Tibial nerve (tissue), 4 donors: ENCODE measurements at regions not wholly inside any gene's neighbourhood (a gene's known extent, or its start where the extent isn't known, plus 50 kb on each side); places are given as distances from the start of the nearest gene placed in this dataset.

Source experiments
- DNase-seq, 2 donors: peaks; one replicate each; pipeline ENCODE4 v3.0.0-alpha.2; 2019; ENCODE audit warnings: low spot score in 2 of 2
- H3K27ac ChIP-seq, 4 donors: fragments of 200-600 bp; sonication (generic) in 3 of 4; one replicate each; pipeline ENCODE4 v1.5.1; 2017 to 2019; ENCODE audit warnings: mild to moderate bottlenecking in 1 of 4
- H3K27me3 ChIP-seq, 2 donors: fragments of 200-600 bp; sonication (generic) in 1 of 2; one replicate each; pipeline versions ENCODE4 v1.5.1 to v1.6.0; 2017 to 2019
- H3K36me3 ChIP-seq, 3 donors: fragments of 200-600 bp; sonication (generic); one replicate each; pipeline ENCODE4 v1.5.1; 2018 to 2019
- H3K4me1 ChIP-seq, 4 donors: fragments of 200-600 bp; sonication (generic) in 3 of 4; one replicate each; pipeline ENCODE4 v1.5.1; 2017 to 2019
- H3K4me3 ChIP-seq, 4 donors: fragments of 200-600 bp; sonication (generic) in 3 of 4; one replicate each; pipeline ENCODE4 v1.5.1; 2017 to 2019; ENCODE audit warnings: mild to moderate bottlenecking in 1 of 4, moderate library complexity in 1 of 4
- H3K9me3 ChIP-seq, 4 donors: fragments of 200-600 bp; sonication (generic) in 3 of 4; one replicate each; pipeline ENCODE4 v1.5.1; 2017 to 2019
- EP300 ChIP-seq, 2 donors: sonication (generic); formaldehyde crosslinking; IDR thresholded peaks; one replicate each; pipeline ENCODE4 v1.6.1; 2017; ENCODE audit warnings: antibody characterized with exemption in 2 of 2, mild to moderate bottlenecking in 1 of 2
- POLR2A ChIP-seq, 2 donors: fragments of 450-650 bp; IDR thresholded peaks; one replicate each; pipeline ENCODE4 v1.6.1; 2017; ENCODE audit warnings: antibody characterized with exemption in 2 of 2, mild to moderate bottlenecking in 2 of 2, moderate library complexity in 2 of 2
- WGBS, 2 donors: methylation state at CpG; one replicate each; pipeline ENCODE4 v1.1.5; 2018; 5-methylcytosine and 5-hydroxymethylcytosine counted together
- TF ChIP-seq, protein P1 (sequence below), 5 experiments: fragments of 200-600 bp in 3 of 5; fragments of 450-650 bp in 2 of 5; sonication (generic) in 3 of 5; IDR thresholded peaks; one replicate each; pipeline ENCODE4 v1.5.1; 2016 to 2019; ENCODE audit warnings: antibody characterized with exemption in 5 of 5, mild to moderate bottlenecking in 3 of 5, moderate library complexity in 2 of 5

DNA sequence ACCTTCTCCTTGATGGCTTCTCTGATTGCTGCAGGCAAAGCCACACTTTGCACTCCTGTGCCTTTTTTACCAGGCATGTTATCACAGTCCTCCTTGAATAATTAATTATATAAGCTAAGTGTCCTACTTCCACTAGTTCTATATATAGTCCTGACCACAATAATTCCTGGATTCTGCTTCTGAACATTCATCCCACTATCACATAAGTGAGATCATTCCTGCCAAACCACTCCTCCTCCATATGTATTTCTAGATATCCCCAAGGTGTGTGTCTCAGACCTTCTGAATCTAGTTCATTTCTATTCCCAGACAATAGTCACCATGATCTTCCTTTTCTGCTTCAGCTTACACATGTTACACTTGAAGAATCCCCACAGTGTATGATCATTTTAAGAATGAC, 1237.5 kb upstream of the MAP3K7 start:
- TF ChIP-seq EP300 (IDR thresholded peaks at IDR 0.05) (no peak), POLR2A (IDR thresholded peaks at IDR 0.05) (no peak)
- TF ChIP-seq, protein P1, sequence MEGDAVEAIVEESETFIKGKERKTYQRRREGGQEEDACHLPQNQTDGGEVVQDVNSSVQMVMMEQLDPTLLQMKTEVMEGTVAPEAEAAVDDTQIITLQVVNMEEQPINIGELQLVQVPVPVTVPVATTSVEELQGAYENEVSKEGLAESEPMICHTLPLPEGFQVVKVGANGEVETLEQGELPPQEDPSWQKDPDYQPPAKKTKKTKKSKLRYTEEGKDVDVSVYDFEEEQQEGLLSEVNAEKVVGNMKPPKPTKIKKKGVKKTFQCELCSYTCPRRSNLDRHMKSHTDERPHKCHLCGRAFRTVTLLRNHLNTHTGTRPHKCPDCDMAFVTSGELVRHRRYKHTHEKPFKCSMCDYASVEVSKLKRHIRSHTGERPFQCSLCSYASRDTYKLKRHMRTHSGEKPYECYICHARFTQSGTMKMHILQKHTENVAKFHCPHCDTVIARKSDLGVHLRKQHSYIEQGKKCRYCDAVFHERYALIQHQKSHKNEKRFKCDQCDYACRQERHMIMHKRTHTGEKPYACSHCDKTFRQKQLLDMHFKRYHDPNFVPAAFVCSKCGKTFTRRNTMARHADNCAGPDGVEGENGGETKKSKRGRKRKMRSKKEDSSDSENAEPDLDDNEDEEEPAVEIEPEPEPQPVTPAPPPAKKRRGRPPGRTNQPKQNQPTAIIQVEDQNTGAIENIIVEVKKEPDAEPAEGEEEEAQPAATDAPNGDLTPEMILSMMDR (IDR thresholded peaks at IDR 0.05), result no peak
- Histone ChIP-seq H3K4me1 (no peaks in the 10 kb centered on the region), H3K9me3 (no peaks in the 10 kb centered on the region), H3K27ac (no peak overlapping the region), H3K27me3 (no peaks in the 10 kb centered on the region), H3K4me3 (no peak overlapping the region), H3K36me3 (no peaks in the 10 kb centered on the region)
- no peak for DNase-seq

DNA sequence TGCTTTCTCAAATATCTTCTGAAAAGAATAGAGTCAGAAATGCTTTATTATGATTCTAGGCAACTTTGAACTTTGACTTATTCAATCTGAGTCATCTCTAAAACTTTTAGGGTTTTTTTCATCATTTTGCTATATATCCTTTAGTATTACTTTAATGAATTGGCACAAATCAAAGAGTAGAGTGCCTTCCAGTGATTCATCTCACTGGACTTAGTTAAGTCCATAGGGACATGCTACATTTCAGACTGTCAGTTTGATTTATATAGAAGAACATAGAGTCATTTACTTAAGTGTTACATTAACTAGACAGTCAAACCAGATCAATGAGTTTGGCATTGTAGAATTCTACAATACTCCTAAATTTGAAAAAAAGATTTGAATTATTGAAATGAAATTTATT, 1235.7 kb upstream of the MAP3K7 start:
- Histone ChIP-seq H3K9me3 (no peaks in the 10 kb centered on the region), H3K36me3 (no peaks in the 10 kb centered on the region), H3K27ac (no peak overlapping the region), H3K4me3 (no peak overlapping the region), H3K4me1 (no peaks in the 10 kb centered on the region), H3K27me3 (no peaks in the 10 kb centered on the region)
- DNase-seq, result no peak
- TF ChIP-seq POLR2A (IDR thresholded peaks at IDR 0.05) (no peak), EP300 (IDR thresholded peaks at IDR 0.05) (no peak)
- TF ChIP-seq, protein P1 (IDR thresholded peaks at IDR 0.05), result no peak

DNA sequence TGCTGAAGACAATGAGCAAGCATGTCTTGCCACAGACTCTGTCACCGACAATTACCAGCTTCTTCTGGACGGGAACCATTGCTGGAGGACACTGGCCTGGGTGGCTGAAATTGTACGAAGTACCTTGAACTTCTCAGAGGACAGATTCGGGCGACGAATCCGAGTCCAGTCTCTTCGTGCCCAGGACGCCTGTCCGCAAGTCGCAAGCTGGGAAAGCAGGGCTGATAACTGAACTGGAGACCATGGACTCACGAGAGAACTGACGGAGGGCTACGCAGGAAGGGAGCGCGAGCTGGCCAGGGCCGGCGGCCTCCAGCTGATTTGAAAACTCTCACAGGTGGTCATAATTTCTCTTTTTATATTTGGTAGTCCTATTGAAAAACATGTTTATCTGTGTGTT, 1229.5 kb upstream of the MAP3K7 start:
- 98 to 99% methylated on average over 18 of the region's 18 CpGs for WGBS, 2 donors
- H3K27me3 ChIP-seq, result no peaks in the 10 kb centered on the region
- DNase-seq, result no peak
- H3K27ac ChIP-seq, result no peak overlapping the region
- no peaks in the 10 kb centered on the region for H3K36me3 ChIP-seq
- H3K9me3 ChIP-seq, result no peaks in the 10 kb centered on the region
- no peak overlapping the region for H3K4me3 ChIP-seq
- H3K4me1 ChIP-seq, result peaks cover 0 to 5% (median 0%) of the 10 kb centered on the region in 4 donors
- TF ChIP-seq, protein P1 (IDR thresholded peaks at IDR 0.05), result no peak
- TF ChIP-seq POLR2A (IDR thresholded peaks at IDR 0.05) (no peak), EP300 (IDR thresholded peaks at IDR 0.05) (no peak)

DNA sequence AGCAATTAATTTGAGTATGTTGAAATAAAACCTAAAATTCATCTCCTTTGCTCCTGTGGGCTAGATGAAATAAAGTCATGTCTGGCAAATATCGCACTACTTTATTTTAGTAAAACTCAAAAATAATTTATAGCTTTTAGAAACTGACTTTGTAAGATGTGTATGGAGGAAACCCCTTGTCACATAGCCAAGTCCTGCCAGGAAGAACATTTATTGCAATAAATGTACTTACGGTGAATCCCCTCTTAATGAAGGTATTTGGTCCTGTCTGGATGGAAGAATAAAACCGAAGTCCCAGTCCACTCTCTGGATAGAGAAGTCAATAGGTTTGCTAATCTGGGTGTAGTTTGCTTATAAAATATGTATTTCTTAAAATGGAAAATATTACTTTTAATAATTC, 1226.8 kb upstream of the MAP3K7 start:
- Histone ChIP-seq H3K36me3 (no peaks in the 10 kb centered on the region), H3K9me3 (no peaks in the 10 kb centered on the region), H3K4me1 (peaks cover 0 to 5% (median 0%) of the 10 kb centered on the region in 4 donors), H3K27ac (no peak overlapping the region), H3K27me3 (no peaks in the 10 kb centered on the region), H3K4me3 (no peak overlapping the region)
- DNase-seq, result no peak
- 80% methylated on average over 3 of the region's 3 CpGs for WGBS, 2 donors
- TF ChIP-seq EP300 (IDR thresholded peaks at IDR 0.05) (no peak), POLR2A (IDR thresholded peaks at IDR 0.05) (no peak)

DNA sequence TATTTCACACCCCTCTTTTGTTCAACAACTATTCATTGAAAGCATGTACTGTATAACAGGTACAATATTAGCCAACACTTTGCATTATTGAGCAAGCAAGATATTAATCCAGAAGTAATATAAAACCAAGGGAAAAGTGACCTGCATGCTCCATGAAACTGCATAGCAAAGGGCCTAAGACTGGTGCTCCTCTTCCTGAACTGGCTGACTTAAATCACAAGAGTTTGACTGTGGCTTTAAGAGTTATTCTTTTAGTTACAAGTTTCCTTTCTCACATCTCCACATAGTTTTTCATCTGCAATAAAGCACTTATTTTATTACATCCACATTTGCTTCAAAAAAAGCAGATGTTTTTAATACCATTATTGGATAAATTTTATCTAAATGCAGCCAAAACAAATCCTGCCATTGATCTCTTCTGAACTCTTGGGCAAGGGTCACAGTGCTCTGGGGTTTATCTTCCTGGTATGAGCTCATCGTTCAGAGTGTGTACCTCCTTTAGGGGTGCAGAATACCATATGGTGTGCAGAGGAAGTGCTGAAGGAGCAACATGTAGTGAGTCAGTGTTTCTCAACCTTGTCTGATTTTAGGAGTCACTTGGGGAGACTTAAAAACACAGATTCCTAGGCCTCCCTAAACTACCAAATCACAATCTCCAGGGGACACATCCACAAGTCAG, 1225.9 kb upstream of the MAP3K7 start:
- Histone ChIP-seq H3K27me3 (no peaks in the 10 kb centered on the region), H3K4me3 (no peak overlapping the region), H3K36me3 (no peaks in the 10 kb centered on the region), H3K4me1 (peaks cover 0 to 5% (median 0%) of the 10 kb centered on the region in 4 donors), H3K9me3 (no peaks in the 10 kb centered on the region), H3K27ac (no peak overlapping the region)
- 8 to 10% methylated on average over 1 of the region's 1 CpG for WGBS, 2 donors
- TF ChIP-seq POLR2A (IDR thresholded peaks at IDR 0.05) (no peak), EP300 (IDR thresholded peaks at IDR 0.05) (no peak)
- TF ChIP-seq, protein P1 (IDR thresholded peaks at IDR 0.05), result no peak
- DNase-seq, result no peak

DNA sequence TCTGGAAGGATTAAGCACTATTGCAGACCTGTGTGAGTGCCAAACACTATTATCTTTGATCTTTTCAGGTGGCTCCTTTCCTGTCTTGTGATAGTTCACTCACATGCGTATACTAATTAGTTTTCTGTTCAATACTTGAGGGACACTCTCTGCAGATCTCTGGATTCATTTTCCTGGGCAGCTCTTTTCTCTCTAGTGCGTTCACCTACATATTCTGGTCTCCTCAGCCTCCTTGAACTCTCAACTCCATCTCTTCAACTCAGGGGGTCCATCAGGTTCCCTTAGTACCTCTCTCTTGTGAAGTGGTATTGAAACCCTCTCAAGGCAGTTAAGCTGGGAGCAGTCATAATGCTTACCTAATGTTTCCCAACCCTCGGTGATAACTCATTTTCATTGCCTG, 1218.1 kb upstream of the MAP3K7 start:
- Histone ChIP-seq H3K4me3 (no peak overlapping the region), H3K27ac (no peak overlapping the region), H3K36me3 (no peaks in the 10 kb centered on the region), H3K9me3 (no peaks in the 10 kb centered on the region), H3K27me3 (no peaks in the 10 kb centered on the region), H3K4me1 (no peaks in the 10 kb centered on the region)
- DNase-seq, result no peak
- 93 to 95% methylated on average over 3 of the region's 3 CpGs for WGBS, 2 donors
- TF ChIP-seq POLR2A (IDR thresholded peaks at IDR 0.05), result no peak
- no peak for TF ChIP-seq EP300 (IDR thresholded peaks at IDR 0.05)
- TF ChIP-seq, protein P1 (IDR thresholded peaks at IDR 0.05), result no peak
